Tongue (tissue), 1 donor: ENCODE measurements at regions not wholly inside any gene's neighbourhood (a gene's known extent, or its start where the extent isn't known, plus 50 kb on each side); places are given as distances from the start of the nearest gene placed in this dataset.
A peak's percentile ranks its signal among the peaks of the same experiment; 100 is the strongest.
"Not testable (repeated sequence)": the region's sequence is repeated elsewhere in the genome, so short reads cannot be mapped to it uniquely, and the experiment has no call there.

Source experiments
- DNase-seq: peaks from one replicate; pipeline ENCODE4 v3.0.0-alpha.2; 2015

DNA sequence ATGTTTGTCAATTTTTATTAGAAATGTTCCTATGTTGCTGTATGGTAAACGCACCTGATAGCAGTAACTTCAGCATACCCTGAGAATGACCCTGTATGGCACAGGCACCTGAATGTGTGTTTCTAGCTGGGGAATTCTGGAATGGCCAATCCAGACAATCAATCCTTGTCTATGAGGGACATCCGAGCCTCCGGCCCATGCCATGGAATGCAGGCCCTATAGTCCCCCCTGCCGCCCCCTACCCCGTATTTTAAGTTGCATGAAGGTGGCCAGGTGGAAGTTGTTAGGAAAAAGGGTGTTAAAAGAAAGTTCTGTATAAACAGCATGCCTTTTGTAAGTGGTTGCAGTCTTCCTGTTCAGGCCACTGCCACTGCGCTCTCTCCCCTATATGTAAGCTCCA lies 595.9 kb downstream of the DSC3 start:
- DNase-seq = no peak

- DNase-seq = no peak
Measured at GRCh38 chr18:30444544-30444943, 598.0 kb downstream of the DSC3 start.

DNA sequence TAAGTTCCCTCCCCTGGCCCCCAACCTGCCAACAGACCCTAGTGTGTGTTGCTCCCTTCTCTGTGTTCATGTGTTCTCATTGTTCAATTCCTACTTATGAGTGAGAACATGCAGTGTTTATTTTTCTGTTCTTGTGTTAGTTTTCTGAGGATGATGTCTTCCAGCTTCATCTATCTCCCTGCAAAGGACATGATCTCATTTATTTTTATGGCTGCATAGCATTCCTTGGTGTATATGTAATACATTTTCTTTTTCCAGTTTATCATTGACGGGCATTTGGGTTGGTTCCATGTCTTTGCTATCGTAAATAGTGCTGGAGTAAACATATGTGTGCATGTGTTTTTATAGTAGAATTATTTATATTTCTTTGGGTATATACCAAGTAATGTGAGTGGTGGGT lies 602.2 kb downstream of the DSC3 start:
- no peak for DNase-seq

- no peak for DNase-seq
Measured at GRCh38 chr18:30439174-30439573, 603.4 kb downstream of the DSC3 start.

DNA sequence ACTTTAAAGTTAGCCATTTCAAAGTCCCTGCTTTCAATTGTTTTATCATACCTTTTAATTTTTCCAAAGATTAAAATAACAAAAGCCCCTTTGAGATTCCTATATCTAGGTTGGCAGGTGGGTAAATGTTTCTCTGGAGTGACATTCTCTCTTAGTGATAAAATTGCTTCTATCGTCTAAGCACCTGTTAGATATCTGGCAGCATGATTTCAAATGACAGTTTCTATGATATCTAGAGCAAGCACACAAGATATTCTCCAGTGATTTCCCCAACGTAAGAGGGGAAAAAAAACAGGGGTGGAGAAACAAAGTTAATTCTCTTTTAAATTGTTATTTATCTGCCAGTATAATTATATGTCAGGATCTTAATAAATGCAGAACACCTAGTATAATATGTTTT lies 610.2 kb downstream of the DSC3 start:
- DNase-seq = no peak

DNA sequence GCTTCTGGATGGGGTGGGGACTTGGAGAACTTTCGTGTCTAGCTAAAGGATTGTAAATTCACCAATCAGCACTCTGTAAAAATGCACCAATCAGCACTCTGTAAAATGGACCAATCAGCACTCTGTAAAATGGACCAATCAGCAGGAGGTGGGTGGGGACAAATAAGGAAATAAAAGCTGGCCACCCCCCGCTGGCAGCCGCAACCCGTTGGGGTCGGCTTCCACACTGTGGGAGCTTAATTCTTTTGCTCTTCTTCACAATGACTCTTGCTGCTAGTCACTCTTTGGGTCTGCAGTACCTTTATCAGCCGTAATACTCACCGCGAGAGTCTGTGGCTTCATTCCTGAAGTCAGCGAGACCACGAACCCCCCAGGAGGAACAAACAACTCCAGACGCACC lies 623.1 kb downstream of the DSC3 start:
- not testable (repeated sequence) for DNase-seq

DNA sequence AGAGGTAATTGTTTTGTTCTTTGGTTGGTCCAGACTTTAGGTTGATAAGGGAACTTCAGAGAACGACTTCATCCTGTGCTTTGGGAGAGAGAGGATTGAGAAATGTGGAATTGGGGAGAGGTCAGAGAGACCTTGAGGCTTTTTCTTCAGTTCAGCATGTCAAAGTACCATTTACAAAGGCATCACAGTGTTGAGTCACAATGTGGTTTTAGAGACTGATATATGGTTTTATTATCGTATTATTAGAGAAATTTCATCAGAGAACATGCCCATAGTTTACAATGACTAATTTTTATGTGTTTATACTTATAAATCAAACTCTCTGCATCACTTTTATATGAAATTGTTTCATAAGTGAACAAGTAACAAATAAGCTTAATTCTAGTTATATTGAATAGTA lies 626.6 kb downstream of the DSC3 start:
- DNase-seq = no peak

DNA sequence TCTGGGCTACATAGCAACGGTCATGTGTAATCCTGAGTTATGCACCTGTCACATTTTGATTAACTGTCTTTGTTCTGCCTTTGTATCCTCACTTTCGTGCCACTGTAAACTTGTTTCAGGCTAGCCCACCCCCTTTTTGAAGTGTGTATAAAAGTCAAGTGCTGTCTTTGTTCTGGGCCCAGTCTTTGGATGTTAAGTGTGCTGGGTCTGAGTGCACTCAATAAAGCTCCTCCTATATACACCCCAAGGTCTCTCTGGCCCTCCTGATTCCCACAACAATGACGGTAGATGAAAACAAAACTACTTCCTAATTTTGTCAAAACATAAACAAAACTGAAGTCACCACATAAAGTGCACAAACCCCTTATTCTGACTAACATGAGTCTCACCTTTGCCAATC lies 633.4 kb downstream of the DSC3 start:
- no peak for DNase-seq

DNA sequence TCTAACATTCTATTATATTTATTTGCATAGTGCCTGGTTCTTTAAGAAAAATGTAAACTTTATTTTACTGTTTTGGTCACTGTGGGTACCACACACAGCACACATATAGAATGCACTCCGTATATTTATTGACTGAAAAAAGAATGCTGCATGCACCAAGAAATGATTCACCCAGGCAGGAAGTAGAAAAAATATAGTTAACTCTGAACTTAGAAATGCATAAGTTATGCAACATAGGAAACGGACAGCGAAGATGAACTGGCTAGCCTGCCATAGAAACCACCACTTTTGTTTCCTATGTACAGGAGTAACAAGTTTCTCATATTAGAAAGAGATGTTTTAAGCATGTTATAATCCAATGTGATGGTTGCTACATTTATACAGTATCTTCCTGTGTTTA lies 635.8 kb downstream of the DSC3 start:
- DNase-seq = no peak

GRCh38 chr18:30405038-30405437 lies 637.5 kb downstream of the DSC3 start:
- no peak for DNase-seq

- peak; percentile 1 for DNase-seq
Measured at GRCh38 chr18:30404422-30404821, 638.1 kb downstream of the DSC3 start.

DNA sequence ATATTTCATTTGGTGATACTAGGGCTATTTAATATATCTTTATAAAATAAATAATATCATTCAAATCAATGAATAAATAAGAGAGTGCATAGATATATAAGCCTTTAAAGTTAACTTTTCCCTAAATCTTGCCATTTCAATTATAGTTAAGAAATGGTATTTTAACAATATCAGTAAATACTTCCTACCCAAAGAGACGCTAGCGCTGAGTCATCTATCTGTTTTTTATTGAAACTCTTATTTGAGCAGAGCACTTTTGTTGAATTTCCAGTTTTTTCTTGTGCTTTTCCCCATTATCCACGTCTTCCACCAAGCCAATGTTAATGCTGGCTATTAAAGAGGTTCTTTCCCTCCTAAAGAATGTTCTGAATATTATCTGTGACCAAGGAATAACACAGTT lies 639.3 kb downstream of the DSC3 start:
- no peak for DNase-seq

GRCh38 chr18:30387401-30387800 lies 655.1 kb downstream of the DSC3 start:
- DNase-seq = no peak

DNA sequence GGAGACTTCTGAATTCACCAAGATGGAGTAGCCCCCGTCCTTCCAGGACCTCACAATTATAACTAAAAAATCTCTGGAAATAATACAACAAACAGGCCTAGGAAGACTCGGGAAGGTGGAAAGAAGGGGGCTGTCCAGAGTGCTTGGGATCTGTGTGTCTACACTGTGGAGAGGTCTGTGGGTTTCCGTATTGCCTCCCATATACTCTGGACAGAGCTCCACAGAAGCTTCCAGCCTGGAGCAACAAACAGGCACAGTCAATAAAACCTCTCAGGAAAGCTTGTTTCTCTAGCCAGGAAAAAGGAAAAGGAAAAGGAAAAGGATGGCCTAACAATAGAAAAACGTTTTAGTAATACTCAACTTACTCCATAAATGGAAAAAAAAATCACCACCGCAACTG lies 655.9 kb downstream of the DSC3 start:
- DNase-seq = peak; percentile 1

GRCh38 chr18:30385684-30386083 lies 656.9 kb downstream of the DSC3 start:
- DNase-seq = no peak

DNA sequence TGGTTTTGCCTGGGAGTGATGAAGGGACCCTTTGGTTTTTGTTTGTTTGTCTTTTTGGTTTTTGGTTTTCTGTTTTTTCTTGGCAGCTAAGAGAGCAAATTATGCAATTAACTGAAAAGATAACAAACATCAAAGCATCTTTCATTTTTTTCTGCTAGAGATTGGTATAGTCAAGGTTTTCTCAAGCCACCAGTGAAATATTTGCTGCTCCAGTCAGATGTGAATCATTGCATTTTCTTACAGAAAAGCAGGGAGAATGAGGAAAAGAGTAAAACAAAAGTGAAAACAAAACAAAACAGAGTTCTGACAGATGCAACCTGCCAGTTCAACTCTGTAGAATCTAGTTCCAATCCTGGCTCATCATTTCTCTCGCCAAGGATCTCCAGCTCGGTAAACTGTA lies 660.7 kb downstream of the DSC3 start:
- DNase-seq = no peak

DNA sequence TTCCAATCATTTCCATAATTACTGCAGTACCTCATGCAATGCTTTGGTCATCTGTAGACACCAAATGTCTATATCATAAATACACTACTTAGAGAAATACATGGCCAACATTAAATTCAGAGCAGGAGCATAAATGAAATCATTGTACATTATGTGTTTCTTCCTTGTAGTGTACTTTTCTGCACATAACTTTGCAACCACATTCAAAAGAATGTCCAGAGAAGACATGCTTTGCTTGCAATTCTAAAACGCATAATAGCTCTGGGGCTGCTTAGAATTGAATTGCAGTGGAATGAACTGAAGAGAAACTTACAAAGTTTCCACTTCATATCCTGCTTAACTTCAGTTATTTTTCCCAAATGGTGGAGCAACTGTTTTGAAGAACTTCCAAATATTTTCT lies 664.4 kb downstream of the DSC3 start:
- DNase-seq = no peak

DNA sequence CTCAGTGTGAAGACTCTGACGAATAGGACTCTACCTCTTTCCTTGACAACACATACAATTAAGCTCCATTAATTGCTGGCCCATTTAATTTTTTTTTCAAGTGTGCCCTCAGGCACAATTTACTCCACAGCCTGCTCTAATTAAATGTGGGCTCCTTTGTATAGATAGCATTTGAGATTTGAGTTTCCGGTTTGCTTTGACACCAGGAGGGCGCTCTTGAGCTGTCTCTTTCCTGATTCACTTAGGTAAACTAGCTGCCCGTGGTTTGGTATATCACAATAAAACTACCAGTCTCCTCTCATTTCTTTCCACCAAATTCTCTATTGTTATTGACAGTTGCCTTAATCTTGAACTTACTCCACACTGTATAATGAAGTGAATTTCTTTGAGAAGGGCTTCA lies 666.0 kb downstream of the DSC3 start:
- DNase-seq = no peak

DNA sequence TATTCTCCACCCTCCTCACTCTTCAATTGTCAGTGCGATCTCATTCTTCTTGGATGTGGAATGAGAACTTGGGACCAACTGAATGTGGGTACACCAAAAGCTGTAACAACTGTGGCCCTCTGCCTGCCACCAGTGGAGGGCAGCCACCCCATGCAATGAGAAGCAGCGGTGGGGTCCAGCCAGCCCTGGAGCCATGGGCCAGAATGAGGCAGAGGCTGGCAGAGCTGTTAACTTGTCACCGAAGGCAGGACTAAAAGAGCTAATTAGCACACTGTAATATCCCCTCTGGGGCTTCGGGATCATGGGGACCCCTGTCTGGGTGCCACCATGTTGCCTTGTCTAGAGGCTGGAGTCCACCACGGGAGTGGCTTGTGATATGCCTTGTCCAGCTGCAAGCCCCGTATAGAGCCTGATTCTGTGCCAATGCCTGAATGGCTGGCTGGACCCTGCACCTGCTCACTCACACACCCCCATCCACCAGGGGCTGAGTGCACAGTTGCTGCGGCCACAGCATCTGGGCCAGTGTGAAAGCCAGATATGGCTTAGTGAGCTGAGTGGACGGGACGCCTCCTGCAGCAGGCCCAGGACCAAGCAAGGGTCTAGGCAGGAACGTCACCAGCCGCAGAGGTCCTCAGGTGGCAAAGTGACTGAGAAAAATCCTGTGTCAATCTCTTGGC lies 680.5 kb downstream of the DSC3 start:
- DNase-seq = no peak

DNA sequence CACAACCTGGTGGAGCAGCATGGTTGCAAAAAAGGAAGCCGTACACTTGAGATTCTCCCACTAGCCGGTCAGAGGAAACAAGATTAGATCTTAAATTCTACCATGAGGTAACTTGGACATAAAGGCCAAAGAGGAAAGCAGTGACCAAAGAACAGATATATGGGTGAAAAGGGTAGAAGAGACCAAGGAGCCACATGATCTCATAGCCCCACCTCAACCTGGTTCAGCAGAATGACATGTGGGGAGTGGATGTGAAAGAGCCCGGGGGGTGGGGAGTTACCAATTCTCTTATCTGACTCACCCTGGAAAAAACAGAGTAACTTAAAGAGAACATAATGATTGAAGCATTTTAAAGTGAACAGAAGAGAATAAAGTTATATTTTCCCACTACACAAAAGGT lies 683.0 kb downstream of the DSC3 start:
- no peak for DNase-seq

DNA sequence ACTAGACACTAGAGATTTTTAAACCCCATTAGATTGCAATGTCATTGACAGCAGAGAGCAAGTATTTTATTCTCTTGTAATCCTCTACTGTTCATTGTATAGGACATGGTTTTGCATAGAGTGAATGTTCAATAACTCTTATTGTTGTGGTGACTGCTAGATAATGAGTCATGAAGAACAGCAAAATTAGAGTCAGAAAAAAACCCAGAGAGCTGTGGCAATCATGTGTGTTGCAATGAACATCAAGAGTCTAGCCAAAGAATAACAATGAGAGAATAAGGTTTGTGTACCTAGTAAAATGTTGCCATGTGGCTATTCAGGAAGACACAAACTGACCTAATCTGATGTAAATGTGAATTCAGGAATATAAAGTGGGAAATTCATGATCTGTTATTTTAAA lies 684.0 kb downstream of the DSC3 start:
- DNase-seq = no peak

- DNase-seq = no peak
Measured at GRCh38 chr18:30352551-30353168, 689.9 kb downstream of the DSC3 start.

DNA sequence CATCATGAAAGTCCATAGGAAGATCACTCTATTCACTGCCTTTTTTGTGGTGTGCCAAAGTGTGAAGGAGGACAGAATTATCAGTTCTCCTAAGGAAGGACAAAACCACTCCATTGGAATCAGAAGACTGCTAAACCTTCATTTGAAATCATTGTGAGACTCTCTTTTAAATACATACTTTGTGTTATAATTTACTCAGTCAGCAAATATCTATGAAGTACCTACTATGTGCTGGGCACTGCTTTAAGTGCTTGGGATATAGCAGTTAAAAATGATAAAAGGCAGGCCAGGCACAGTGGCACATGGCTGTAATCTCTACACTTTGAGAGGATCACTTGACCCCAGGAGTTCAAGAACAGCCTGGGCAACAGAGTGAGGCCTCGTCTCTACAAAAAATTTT lies 692.3 kb downstream of the DSC3 start:
- no peak for DNase-seq

DNA sequence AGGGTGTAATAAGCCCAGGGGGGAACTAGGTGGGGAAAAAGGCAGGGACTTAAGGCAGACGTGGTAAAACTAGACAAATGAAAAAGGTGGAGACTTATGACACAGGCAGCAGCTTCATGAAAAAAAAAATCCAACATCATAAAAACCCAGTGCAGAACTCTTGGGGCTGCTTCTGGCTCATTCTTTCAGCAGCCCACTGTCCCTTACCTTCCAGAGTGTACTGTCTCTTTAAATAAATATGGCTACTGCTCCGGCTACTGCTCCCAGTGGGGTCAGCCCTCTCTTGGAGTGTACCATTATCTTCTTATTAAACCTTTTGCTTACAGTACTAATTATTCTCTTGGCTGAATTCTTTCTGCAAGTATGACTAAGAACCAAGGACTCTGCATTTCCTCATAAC lies 699.5 kb downstream of the DSC3 start:
- DNase-seq = no peak

DNA sequence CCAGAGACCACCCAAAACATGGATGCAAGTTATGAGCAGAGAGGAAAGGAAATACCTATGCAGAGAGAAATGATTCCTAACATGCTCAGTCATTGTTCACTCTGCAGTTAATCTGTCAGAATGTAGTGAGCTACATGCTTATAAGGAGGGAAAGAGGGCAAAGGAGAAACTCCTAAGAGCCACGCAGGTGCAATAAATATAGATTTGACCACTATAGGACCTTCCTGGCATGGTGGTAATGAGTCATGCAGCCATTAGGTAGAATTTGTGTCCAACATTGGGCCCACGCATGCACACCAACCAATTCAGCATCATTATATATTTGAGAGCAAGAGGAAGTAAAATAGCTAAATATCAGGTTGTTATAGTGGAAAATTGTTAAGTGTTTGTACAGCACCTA lies 699.9 kb downstream of the DSC3 start:
- no peak for DNase-seq
